ENCODE measurements at regions not wholly inside any gene's neighbourhood (a gene's known extent, or its start where the extent isn't known, plus 50 kb on each side); places are given as distances from the start of the nearest gene placed in this dataset.
A peak's percentile ranks its signal among the peaks of the same experiment; 100 is the strongest.

GRCh38 chr5:126366199-126366560, 57.0 kb upstream of the GRAMD2B start (continued):
- no peak for TF ChIP-seq ZNF781 (CRISPR knock-in tag; IDR thresholded peaks at IDR 0.05; ENCODE audit: borderline replicate concordance, not compliant biosample characterization)
- no peak for TF ChIP-seq ZNF878 (CRISPR knock-in tag; IDR thresholded peaks at IDR 0.05)
- TF ChIP-seq ZNF296 (CRISPR knock-in tag; conservative IDR thresholded peaks at IDR 0.05): no peak
- TF ChIP-seq CENPX (CRISPR knock-in tag; IDR thresholded peaks at IDR 0.05): no peak
- TF ChIP-seq ZNF614 (CRISPR knock-in tag; IDR thresholded peaks at IDR 0.05; ENCODE audit: borderline replicate concordance): 0 out of 2 replicates have a peak, but pooled peaks have one; percentile 67
- TF ChIP-seq ZMAT3 (CRISPR knock-in tag; conservative IDR thresholded peaks at IDR 0.05): no peak
- TF ChIP-seq KDM3A (CRISPR knock-in tag; IDR thresholded peaks at IDR 0.05; ENCODE audit: low read depth): no peak
- no peak for TF ChIP-seq EEA1 (CRISPR knock-in tag; IDR thresholded peaks at IDR 0.05; ENCODE audit: borderline replicate concordance)
- peak; percentile 47; the same call in 1 of the 2 replicates for TF ChIP-seq KDM6A (CRISPR knock-in tag; IDR thresholded peaks at IDR 0.05; ENCODE audit: low read depth)
- no peak for TF ChIP-seq FOXM1 (CRISPR knock-in tag; IDR thresholded peaks at IDR 0.05)
- no peak for TF ChIP-seq ZNF639 (CRISPR knock-in tag; conservative IDR thresholded peaks at IDR 0.05)
- no peak for TF ChIP-seq IKZF4 (CRISPR knock-in tag; IDR thresholded peaks at IDR 0.05; ENCODE audit: borderline replicate concordance, low read depth, not compliant biosample characterization)
- TF ChIP-seq ZNF260 (CRISPR knock-in tag; IDR thresholded peaks at IDR 0.05; ENCODE audit: borderline replicate concordance, low read depth): no peak
- TF ChIP-seq ZNF17 (CRISPR knock-in tag; IDR thresholded peaks at IDR 0.05): no peak
- TF ChIP-seq ZNF225 (CRISPR knock-in tag; IDR thresholded peaks at IDR 0.05): no peak
- TF ChIP-seq ZNF354B (CRISPR knock-in tag; IDR thresholded peaks at IDR 0.05): no peak
- no peak for TF ChIP-seq ZFP36L2 (CRISPR knock-in tag; IDR thresholded peaks at IDR 0.05)
- no peak for TF ChIP-seq ZNF503 (CRISPR knock-in tag; IDR thresholded peaks at IDR 0.05)
- TF ChIP-seq ELF4 (CRISPR knock-in tag; IDR thresholded peaks at IDR 0.05; ENCODE audit: borderline replicate concordance): no peak
- no peak for TF ChIP-seq ZNF331 (CRISPR knock-in tag; IDR thresholded peaks at IDR 0.05)
- TF ChIP-seq ZNF660 (CRISPR knock-in tag; IDR thresholded peaks at IDR 0.05; ENCODE audit: borderline replicate concordance, low read depth): no peak
- no peak for TF ChIP-seq HIVEP1 (CRISPR knock-in tag; IDR thresholded peaks at IDR 0.05)
- TF ChIP-seq ZNF775 (CRISPR knock-in tag; IDR thresholded peaks at IDR 0.05; ENCODE audit: borderline replicate concordance): no peak
- no peak for TF ChIP-seq SP4 (CRISPR knock-in tag; IDR thresholded peaks at IDR 0.05)
- no peak for TF ChIP-seq ZBED4 (CRISPR knock-in tag; IDR thresholded peaks at IDR 0.05; ENCODE audit: borderline replicate concordance)
- no peak for TF ChIP-seq HMGA1 (CRISPR knock-in tag; conservative IDR thresholded peaks at IDR 0.05)

Measured in HepG2 (cell line).